ENCODE measurements at regions not wholly inside any gene's neighbourhood (a gene's known extent, or its start where the extent isn't known, plus 50 kb on each side); places are given as distances from the start of the nearest gene placed in this dataset.

DNA sequence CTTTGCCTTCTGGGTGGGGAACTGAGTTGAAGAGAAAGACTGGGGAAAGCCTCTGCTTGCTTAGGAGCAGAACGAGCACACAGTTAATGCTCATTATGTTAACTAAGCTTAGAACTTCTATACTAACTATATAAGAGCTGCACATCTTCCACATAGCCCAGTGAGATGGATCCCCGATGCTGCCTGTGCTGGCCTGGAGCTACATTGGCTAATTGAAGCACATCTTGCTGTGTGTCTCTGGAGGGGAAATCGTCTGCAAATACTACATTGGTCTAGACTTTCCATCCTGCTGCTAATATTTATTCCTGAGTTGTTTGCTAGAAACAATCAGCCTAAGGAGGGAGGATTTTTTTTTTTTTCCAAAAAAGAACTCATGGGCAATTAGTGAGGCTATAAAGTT, 406.3 kb downstream of the HAPSTR1 start:
- no peak for DNase-seq (ENCODE audit: extremely low read depth, low read depth)
- TF ChIP-seq, protein P1, sequence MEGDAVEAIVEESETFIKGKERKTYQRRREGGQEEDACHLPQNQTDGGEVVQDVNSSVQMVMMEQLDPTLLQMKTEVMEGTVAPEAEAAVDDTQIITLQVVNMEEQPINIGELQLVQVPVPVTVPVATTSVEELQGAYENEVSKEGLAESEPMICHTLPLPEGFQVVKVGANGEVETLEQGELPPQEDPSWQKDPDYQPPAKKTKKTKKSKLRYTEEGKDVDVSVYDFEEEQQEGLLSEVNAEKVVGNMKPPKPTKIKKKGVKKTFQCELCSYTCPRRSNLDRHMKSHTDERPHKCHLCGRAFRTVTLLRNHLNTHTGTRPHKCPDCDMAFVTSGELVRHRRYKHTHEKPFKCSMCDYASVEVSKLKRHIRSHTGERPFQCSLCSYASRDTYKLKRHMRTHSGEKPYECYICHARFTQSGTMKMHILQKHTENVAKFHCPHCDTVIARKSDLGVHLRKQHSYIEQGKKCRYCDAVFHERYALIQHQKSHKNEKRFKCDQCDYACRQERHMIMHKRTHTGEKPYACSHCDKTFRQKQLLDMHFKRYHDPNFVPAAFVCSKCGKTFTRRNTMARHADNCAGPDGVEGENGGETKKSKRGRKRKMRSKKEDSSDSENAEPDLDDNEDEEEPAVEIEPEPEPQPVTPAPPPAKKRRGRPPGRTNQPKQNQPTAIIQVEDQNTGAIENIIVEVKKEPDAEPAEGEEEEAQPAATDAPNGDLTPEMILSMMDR (IDR thresholded peaks at IDR 0.05; ENCODE audit: low read depth, low read length, missing control alignments): no peak
- no peak overlapping the region for H3K4me3 ChIP-seq (replicated peaks; ENCODE audit: low read depth, low read length)

DNA sequence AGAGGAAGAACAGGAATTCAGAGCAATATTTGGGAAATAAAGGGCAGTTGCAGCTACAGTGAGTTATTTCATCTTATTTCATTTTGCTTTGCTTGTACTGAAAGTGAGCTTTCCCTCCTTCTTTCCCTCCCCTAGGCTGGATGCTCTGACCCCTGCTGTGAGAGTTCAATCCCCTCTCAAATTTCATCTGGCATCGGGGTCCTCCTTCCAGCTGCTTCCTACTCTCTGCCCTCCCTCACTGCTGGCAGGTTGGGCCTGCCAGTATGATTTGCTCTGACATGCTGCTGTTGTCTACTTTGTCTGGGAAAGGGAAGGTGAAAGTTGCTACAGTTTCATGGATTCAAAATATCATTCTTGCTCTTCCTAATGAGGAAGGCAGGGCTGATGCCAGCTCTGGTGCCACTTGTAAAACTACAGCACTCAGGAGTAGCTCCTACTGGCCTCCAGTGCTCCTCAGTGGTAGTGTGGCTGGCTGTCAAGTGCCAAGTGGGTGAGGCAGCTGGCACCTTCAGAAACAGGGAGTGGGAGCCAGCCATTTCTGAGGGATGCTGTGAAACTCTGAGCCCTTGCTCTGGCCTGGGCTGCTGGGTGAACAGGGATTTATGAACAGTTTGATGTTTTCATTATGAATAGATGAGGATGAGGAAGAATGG, 408.6 kb downstream of the HAPSTR1 start:
- DNase-seq (ENCODE audit: extremely low read depth, low read depth): no peak
- H3K4me3 ChIP-seq (replicated peaks; ENCODE audit: low read depth, low read length): no peak overlapping the region
- TF ChIP-seq, protein P1 (IDR thresholded peaks at IDR 0.05; ENCODE audit: low read depth, low read length, missing control alignments): no peak

DNA sequence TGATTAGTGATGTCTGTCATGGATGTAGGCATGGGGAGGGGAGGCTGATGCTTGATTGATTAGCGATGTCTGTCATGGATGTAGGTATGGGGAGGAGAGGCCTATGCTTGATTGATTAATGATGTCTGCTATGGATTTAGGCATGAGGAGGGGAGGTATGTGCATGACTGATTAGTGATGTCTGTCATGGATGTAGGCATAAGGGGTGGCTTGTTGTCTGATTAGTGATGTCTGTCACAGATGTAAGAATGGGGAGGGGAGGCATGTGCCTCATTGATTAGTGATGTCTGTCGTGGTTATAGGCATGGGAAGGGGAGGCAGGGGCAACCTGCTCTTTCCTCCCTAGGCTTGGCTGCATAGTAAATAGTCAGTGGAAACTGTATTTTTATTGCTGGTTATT, 409.4 kb downstream of the HAPSTR1 start:
- H3K4me3 ChIP-seq (replicated peaks; ENCODE audit: low read depth, low read length): no peak overlapping the region
- DNase-seq (ENCODE audit: extremely low read depth, low read depth): no peak
- TF ChIP-seq, protein P1 (IDR thresholded peaks at IDR 0.05; ENCODE audit: low read depth, low read length, missing control alignments): no peak

DNA sequence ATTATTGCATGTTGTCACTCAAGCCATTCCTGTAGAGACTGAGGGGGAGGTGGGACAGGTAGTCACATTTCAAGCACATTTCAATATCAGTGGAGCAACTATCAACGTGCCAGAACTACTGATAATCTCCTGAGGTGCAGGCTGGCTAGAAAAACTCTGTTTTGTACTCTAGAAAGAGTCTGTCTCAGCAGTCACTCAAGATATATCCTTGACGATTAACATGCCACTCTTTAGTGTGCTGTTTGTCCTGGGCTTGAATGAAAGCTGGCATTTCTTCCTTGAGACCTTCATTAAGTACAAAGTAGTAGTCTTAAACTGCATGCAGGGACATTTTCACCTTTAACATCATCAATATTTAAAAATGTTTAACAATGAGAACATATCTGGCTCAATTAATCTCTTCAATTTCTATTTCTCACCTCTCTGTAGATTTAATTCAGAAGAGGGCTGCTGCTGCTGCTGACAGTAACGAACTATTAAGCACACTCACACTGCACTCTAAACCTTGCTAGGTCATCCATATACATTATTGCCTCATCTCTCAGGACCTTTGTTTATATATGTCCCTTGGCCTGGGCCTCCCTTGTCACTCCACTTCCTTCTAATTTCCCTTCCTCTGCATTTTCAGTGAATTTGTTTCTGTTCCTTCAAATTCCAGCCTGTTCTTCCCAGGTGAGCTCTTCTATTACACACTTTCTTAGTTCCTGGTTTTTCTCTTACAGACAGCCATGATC, 412.0 kb downstream of the HAPSTR1 start:
- H3K4me3 ChIP-seq (replicated peaks; ENCODE audit: low read depth, low read length): no peak overlapping the region
- DNase-seq (ENCODE audit: extremely low read depth, low read depth): no peak
- TF ChIP-seq, protein P1 (IDR thresholded peaks at IDR 0.05; ENCODE audit: low read depth, low read length, missing control alignments): no peak

DNA sequence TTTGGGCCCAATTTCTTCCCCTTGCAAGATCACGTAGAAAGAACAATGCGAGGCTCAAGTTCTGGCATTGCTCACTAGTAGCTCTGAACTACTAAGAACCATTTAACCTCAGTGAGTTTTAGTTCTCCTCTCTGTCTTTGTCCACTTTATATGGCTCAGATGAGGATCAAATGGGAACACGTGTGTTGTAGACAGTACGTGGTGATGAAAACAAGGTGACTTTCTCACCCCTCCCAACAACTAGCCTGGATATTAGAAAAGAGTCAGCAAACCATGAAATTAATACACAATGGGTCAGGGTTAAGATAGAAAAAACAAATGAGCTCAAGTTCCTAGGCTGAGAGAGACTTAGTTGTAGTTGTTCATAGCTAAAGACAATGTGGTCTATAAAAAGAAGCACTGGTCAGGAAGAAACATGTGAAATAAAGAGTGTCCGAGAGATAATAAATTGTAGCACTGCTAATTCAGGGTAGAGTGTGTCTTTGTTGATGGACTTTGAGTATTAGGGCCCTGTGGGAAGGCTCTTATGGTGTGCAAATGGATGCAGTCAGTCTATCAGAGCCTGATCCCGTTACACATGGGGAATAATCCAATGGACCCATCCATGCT, 417.0 kb downstream of the HAPSTR1 start:
- no peak overlapping the region for H3K4me3 ChIP-seq (replicated peaks; ENCODE audit: low read depth, low read length)
- DNase-seq (ENCODE audit: extremely low read depth, low read depth): no peak
- TF ChIP-seq, protein P1 (IDR thresholded peaks at IDR 0.05; ENCODE audit: low read depth, low read length, missing control alignments): no peak

DNA sequence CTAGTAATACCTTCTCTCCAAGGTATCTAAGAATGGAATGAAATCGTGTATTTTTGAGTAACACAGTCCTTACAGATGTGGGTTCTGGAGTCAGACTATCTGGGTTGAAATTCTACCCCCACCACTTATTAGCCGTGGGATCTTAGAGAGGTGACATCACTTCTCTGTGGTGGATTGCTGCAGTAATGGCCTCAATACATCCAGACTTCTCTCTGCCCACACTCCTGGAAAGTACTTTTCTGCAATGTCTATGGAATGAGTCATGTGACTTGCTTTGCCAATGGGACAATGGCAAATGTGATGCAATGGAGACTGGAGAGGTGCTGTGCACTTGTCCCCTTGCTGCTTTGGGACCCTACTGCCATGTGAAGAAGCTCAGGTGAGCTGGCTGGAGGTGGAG, 418.2 kb downstream of the HAPSTR1 start:
- TF ChIP-seq, protein P1 (IDR thresholded peaks at IDR 0.05; ENCODE audit: low read depth, low read length, missing control alignments): no peak
- no peak for DNase-seq (ENCODE audit: extremely low read depth, low read depth)
- H3K4me3 ChIP-seq (replicated peaks; ENCODE audit: low read depth, low read length): no peak overlapping the region
